ENCODE measurements at regions not wholly inside any gene's neighbourhood (a gene's known extent, or its start where the extent isn't known, plus 50 kb on each side); places are given as distances from the start of the nearest gene placed in this dataset.

DNA sequence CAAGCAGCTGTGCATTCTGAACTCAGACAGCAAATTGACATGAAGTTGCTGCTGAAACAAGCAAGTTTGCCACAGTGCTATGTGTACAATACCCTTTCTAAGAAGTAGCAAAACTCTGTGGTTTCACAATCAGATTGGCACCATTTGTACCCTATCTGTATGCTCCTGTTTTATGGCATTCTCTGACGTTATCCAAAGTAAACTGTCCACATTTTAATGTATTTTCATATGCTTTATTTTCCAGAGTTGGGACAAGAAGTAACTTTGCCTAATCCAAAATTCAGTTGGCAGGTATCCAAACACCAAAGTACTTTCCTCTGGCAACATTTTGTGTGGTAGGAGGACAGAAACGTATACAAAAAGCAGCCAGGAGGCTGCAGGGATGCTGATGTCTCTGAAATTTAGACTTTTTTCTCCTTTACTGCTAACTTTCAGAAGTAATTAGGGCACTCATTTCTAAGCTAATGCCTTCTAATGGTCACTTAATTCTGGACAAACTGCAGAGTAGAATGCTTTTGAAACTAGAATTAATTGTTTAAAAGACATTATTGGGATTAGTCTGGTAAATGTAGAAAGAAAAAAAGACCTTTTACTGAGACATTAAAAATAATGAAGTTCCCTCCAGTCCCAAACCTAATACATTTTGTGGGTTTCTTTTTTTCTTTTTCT is 414.7 kb upstream of the NRP1 start:
- no peak for DNase-seq (ENCODE audit: low read depth, low spot score)

DNA sequence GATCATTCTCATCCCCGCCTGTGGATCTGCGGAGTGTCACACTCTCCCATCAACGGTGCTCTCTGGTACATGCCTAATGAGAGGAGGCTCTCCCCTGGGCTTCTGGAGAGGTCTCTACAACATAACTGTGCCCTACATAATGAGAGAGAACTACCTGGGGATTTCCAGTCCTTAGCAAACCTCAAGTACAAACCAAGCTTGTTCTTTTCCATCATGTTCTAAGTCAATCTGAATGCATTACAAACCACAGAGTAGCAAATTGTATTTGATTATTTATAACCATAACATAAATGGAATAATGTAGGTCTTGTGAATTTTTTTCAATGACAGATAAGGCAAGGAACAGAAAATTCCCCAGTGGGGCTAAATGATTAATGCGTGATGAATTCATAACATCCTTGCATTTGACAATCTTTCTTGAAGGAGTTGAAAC is 412.4 kb upstream of the NRP1 start:
- no peak for DNase-seq (ENCODE audit: low read depth, low spot score)

DNA sequence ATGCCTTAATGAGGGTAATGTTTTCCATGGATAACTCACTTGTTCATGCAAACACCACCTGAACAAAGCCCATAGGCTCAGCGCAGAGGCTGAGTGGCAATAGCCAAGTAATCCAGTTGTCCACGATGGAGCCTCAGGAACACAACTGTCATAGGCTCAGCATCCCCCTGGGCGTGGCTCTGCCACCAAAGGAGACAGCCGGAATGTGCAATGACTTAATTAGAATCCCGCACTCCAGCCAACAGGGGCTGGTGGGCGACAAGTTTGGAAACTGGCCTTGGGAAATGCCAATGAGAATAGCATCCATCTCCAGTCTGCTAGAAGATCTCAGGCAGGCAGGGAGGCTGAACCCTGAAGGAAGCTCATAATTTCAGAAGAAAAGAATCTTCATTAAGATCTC is 411.7 kb upstream of the NRP1 start:
- no peak for DNase-seq (ENCODE audit: low read depth, low spot score)

DNA sequence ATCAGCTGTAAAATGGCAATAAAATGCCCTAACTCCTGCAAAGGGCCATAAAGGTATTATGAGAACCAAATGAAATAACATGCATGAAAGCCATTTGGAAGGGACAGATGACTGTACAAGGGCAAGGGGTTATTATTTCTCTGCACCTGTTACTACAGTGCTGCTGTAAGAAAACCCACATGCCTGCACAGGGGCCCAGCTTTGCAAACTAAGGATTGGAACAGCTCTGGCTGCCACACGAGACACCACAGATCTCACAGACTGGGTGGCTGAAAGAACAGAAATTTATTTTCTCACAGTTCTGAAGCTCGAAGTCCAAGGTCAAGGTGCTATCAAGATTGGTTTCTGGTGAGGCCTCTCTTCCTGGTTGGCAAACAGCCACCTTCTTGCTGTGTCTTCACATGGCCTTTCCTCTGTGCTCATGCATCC is 409.0 kb upstream of the NRP1 start:
- DNase-seq (ENCODE audit: low read depth, low spot score), result no peak

DNA sequence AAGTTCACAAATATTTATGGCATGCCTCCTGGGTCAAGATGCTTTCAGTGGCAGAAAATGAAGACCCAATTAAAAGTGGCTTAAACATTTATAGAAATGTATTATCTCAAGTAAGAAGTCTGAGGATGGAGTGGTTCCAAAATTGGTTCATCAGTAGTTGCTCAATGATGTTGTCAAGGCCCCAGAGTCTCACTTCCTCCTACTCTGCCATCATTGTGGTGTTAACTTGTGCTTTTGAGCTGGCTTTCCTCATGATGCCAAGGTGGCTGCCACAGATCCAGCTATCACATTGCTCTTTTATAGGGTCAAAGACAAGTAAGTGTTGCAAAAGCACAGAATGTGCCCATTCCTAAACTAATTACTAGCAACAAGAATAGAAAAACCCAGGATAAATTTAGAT is 404.6 kb upstream of the NRP1 start:
- no peak for DNase-seq (ENCODE audit: low read depth, low spot score)

DNA sequence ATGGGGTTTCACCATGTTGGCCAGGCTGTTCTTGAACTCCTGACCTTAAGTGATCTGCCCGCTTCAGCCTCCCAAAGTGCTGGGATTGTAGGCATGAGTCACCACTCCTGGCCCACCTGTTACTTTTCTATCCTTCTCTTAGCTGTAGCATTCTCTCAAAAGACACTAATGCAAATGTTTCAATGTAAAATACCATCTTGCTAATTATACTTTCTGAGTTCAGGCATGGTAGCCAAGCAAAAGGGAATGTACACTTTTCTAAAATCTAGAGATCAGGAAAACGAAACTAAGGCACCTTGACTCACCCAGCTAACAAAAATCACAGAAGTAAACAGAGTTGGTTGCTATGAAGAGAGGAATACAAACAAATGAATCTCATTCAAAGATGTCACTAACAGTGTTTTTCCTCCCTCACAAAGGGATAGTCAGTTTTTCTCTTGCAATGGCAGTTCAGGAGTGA is 401.0 kb upstream of the NRP1 start:
- DNase-seq (ENCODE audit: low read depth, low spot score), result no peak

DNA sequence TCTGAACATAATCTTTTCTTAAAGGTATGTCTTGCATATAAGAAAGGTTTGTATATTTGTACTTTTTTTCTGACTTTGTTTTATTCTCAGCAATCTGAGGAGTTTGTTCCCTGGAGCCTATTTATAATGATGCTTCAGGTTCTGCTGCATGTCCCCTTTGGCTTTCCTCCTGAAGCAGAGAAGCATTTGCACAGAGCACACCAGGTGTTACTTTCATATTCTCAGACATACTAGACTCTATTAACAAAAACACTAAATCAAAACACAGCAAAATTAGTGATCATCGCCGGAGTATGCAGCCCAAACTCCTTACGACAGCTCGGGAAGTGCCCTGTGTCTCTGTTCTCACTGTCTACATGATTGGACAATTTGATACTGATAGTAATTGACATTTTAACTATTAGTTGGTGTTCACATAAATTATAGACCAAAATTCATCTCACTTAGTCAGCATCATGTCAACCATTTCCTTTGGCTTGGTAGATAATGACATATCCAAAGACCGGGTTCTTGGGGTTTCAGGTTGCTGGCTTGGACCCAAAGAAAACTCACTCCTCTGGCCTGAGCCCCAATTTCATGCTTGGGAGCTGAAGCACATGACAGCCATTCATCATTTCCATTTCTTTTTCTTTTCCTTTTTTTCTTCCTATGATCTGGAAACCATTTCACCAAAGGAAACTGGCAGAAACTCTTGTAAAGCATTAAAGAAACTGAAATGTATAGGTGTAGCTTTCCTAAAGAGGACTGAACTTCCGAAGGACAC is 400.1 kb upstream of the NRP1 start:
- no peak for DNase-seq (ENCODE audit: low read depth, low spot score)

DNA sequence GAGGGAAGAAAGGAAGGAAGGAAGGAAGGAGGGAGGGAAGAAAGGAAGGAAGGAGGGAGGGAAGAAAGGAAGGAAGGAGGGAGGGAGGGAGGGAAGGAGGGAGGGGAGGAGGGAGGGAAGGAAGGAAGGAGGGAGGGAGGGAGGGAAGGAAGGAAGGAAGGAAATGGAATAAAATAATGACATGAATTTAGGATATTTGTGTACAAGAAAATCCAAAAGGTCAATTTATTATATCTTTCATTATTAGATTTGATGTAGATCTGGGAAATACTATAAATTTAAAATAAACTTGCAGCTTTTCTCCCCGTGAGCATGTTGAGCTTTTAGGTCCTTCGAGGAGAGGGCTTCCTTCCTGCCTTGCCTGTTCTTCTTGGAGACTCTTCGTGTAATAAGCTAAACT is 398.6 kb upstream of the NRP1 start:
- DNase-seq (ENCODE audit: low read depth, low spot score), result no peak

DNA sequence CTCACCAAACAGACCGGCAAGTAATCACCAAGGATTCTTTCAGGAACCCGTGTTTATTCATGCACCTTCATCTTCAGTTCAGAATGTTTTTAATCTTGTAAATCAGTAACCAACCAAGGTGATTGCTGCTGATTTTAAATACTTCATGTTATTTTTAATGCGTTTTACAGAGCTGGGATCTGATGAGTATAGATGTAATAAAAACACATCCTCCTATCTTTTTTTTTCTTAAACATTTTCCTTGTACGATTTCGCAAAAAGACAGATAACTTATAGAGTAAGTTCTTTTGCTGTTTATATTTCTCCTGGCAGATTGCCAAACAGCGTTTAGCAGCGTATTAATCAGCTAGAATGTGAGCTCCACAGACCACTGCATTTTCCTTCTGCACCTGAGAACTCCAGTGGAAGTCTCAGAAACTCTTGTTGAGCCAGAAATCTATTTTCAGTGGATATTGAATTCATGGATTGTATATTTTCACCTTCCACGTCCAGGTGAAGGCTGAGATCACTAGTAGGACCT is 397.8 kb upstream of the NRP1 start:
- DNase-seq (ENCODE audit: low read depth, low spot score), result no peak

DNA sequence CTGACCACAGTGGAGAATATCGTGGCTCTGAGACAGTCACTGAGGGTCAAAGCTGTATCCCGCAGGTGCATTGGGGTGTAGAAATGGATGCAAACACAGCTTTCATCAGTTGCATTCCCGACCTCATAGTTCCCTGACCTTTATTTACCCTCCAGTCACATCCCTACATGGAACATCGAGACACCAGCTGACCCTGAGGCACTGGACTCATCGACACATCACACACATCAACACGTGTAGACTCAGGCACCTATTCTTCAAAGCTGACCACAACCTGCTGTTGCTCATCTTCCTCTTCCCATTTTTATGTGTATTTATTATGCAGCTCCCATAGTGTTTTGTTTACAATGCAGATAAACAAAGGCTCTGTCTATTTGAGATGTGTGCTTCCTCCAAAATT is 396.9 kb upstream of the NRP1 start:
- no peak for DNase-seq (ENCODE audit: low read depth, low spot score)

DNA sequence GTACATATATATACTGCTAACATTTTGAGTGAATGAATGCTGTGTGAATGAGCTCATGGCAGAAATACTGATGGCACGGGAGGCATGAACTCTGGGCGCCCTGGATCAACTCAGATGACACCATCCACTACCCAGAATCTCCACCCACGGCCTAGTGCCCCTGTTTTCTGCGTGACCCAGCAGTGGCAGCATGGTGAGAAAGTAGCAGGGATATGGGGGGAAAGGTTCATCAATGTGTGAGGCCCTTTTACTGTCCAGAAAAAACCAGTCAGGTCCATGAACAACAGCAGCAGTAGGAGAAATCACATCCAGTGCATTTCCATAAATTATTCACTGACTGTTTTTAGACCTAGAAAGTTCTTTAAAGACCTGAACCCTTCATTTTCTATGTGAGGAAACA is 391.0 kb upstream of the NRP1 start:
- DNase-seq (ENCODE audit: low read depth, low spot score), result no peak

DNA sequence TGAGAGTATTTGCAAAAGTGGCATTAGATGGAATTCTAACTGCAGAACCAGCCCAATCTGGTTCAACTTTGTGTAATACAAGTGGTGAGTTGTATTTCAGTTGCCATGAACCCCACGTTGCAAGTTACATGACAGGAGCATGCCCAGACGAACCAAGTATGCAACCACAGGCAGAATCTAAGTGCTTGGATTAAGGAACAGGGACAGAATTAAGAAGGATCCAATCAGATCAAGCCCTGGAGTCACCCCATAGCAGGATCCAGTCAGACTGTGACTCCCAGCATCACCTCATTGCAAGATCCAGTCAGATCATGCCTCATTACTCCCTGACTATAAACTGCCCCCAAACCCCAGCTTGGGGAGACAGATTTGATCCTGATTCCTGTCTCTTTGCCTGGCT is 388.7 kb upstream of the NRP1 start:
- DNase-seq (ENCODE audit: low read depth, low spot score), result no peak

DNA sequence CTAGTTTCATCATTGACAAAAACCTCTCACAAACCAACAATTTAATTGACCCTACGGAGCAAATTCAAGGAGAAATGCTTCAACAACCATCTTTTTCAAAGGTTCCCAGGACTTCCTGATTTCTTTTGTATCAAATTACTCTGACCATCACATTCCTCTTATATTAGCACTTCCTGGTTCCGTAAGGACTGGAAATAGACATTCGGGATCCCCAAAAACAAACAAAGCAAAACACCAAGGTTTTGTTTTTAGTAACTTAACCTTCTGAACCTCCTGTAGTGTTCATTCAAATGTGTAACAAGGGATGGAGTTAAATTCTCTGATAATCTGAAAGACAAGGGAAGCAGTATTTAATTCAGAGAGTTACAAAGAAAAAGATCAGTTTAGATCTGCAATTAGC is 387.6 kb upstream of the NRP1 start:
- no peak for DNase-seq (ENCODE audit: low read depth, low spot score)

DNA sequence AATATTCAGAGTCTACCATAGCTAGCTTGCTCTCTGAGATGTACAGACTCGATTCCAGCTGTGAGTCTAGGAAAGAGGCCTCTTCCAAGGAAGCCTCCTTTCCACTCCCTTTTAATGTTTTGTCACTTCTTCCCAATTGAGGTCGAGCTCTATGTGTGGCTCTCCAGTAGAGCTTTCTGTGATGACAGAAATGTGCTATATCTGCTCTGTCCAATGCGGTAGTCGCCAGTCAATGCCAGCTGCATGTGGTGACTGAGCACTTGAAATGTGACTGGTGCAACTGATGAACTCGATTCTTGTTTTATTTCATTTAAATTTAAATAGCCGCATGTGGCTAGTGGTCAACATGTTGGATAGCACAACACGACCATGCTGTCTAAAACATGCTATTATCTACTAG is 387.0 kb upstream of the NRP1 start:
- no peak for DNase-seq (ENCODE audit: low read depth, low spot score)

DNA sequence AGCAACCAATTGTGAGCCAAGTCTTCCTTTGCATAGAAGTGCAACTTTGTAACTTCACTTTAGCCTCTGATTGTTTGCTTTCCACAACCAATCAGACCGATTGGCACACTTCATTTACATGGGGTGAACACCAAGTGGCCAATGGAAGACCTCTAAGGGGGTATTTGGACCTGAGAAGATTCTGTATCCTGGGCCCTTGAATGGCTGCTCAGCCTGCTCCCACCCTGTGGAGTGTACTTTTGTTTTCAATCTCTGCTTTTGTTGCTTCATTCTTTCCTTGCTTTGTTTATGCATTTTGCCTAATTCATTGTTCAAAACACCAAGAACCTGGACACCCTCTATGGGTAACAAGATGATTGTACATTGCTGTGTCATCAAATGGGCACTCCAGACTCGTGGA is 385.7 kb upstream of the NRP1 start:
- no peak for DNase-seq (ENCODE audit: low read depth, low spot score)

DNA sequence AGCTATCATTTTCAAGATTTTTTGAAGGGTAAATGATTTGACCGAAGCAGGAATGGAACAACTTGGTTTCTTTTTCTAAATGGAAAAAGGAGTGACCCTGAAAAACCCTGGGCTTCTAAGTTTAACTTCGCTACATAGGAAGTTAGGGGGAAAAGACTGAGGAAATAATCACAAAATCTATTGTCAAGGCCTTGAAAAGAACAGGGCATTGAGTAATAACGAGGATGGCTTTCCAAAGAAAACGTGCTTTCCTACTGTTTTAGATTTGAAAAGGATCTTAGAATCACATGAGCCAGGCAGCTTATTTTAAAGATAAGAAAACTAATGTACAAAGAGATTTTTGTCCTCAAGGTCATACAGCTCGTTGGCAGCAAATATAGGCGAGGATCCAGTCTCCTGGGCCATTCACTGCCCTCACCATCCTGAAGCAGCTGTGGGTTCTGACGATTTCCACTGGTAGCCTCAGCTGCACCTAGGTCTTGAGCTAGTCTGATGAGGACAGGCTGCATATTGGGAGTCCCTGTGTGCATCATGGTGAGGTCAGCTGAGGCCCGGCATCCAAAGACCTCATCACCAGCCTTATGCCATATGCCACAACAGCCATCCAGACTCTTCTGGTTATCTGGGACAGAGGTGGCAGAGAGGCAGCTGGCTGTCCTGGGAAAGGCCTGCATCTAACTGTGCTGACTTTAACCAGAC is 384.7 kb upstream of the NRP1 start:
- DNase-seq (ENCODE audit: low read depth, low spot score), result no peak

DNA sequence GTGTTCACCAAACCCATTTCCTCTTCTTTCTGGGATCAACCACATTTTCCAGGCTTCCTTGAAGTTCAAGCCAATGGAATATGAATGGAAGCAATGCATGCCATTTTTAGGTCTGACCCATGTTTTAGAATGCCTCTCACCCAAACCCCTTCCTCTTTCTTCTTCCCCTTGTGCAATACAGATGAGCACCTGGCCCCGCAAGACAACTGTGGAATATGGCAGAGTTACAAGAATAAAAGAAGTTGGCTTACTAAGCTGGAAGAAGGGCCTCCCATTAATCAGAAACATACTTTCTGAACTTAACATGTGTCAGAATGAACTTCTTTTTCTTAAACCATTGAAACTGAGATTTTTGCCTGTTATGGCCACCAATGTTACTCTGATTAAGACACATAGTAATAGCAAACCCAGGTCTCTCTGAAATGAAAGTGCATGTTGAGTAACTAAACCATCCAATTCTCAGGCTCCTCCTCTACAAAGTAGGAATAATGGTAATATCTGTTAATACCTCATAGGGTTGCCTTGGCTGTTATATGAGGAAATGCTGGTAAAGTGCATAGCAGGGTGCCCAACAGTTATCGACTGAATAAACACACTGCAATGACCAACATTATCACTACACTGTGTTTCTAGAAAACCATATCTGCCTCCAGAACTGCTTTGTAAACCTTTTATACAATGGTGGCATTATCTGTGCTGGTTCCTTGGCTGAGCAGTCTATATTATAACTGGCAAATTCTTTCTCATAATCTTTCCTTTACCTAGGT is 382.2 kb upstream of the NRP1 start:
- no peak for DNase-seq (ENCODE audit: low read depth, low spot score)

DNA sequence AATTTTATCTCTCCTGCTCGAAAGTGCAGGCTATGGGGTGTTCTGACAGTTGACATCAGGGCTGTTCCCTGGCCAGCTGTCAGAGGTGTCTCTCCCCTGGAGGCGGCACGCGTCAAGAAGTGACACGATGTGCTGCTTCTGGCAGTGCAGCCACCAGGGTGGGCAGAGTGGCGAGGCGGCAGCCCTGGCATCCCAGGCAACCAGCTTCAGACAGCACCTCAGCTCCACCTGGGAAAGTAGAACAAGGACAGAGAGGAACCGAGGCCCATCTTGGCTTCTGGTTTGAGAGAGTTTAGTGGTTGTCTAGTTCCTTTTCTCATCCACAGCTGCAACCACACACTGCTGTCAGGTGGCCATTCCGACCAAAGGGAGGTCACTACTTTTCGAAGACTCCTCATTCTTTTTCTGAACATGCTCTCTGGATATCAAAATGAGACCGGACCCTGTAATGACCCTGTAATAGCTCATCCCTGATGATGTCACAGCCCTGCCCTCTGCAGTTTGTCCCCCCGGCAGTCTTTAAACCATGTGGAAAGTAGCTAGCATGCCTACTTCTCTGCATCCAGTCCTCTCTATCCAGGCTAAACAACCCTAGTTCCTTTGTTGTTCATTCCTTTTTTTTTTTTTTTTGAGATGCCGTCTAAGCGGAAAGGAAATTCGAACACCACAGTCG is 381.0 kb upstream of the NRP1 start:
- no peak for DNase-seq (ENCODE audit: low read depth, low spot score)

DNA sequence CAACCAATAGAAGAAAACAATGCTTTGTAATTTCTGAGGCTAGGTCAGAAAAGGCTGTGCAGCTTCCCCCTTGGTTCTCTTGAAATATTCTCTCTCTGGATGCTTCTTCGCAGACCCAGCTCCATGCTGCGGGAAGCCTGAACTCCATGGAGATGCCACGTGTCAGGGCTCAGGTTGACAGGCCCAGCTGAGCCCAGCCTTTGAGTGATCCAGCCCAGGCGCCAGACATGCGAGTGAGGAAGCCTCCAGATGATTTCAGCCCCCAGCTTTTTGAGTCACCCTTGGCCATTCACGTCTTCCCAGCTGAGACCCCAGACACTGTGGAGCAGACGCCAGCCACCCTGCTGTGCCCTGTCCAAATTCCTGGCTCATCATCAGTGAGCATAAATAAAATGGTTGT is 378.4 kb upstream of the NRP1 start:
- no peak for DNase-seq (ENCODE audit: low read depth, low spot score)

DNA sequence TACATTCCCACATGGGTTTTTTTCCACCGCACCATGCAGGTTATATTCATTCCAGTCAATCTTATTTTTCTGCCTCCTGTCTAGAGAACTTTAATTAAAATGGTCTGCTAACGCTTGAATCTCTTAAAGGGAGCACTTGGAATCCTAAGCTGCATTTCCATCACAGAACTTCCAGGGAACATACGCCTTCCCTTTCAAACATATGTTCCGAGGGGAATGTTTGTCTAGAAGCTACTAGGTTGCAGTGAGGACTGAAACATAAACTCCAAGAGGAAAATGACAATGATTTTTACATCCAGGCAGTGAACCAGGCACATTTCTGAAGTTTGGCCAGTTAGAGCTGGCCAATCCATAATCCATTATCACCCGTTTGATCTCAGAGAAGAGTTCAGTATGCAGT is 375.5 kb upstream of the NRP1 start:
- no peak for DNase-seq (ENCODE audit: low read depth, low spot score)
